OCI-LY1 (cell line): ENCODE measurements at regions not wholly inside any gene's neighbourhood (a gene's known extent, or its start where the extent isn't known, plus 50 kb on each side); places are given as distances from the start of the nearest gene placed in this dataset.

Source experiments
- CTCF ChIP-seq: fragments of 200-600 bp; sonication (generic), shearing (Covaris generic); IDR thresholded peaks from 2 replicates; pipeline ENCODE4 v1.5.1; 2017; ENCODE audit warnings: mild to moderate bottlenecking, antibody characterized with exemption, low read length, moderate library complexity, mixed read lengths
- EZH2 ChIP-seq: fragments of 200-600 bp; sonication (generic), shearing (Covaris generic); IDR thresholded peaks from 2 replicates; pipeline ENCODE4 v1.8.0; 2017; ENCODE audit warnings: borderline replicate concordance, mixed run types, mild to moderate bottlenecking, antibody characterized with exemption, low read length, moderate library complexity, mixed read lengths

GRCh38 chr22:49437956-49438355 lies 389.7 kb downstream of the BRD1 start:
- TF ChIP-seq CTCF: no peak
- TF ChIP-seq EZH2: no peak
